H9 (cell line): ENCODE measurements at regions not wholly inside any gene's neighbourhood (a gene's known extent, or its start where the extent isn't known, plus 50 kb on each side); places are given as distances from the start of the nearest gene placed in this dataset.

Source experiments
- DNase-seq: peaks from one replicate; pipeline ENCODE4 v3.0.0-alpha.2; 2017
- H2AFZ ChIP-seq: one replicate; pipeline ENCODE4 v1.6.1; 2013; ENCODE audit warnings: mild to moderate bottlenecking, low read length, control low read depth, moderate library complexity
- H2AK5ac ChIP-seq: 2 replicates; pipeline ENCODE4 v1.6.1; 2013; ENCODE audit warnings: low read length, control low read depth, mixed read lengths; ENCODE audit not compliant: insufficient read length
- H2BK120ac ChIP-seq: one replicate; pipeline ENCODE4 v1.6.1; 2013; ENCODE audit warnings: low read depth, mild to moderate bottlenecking, low read length, control low read depth, inconsistent platforms; ENCODE audit not compliant: poor library complexity, severe bottlenecking
- H2BK12ac ChIP-seq: 2 replicates; pipeline ENCODE4 v1.6.1; 2013; ENCODE audit warnings: low read length, control low read depth, mixed read lengths, low read depth; ENCODE audit not compliant: insufficient read length
- H2BK15ac ChIP-seq: 2 replicates; pipeline ENCODE4 v1.6.1; 2013; ENCODE audit warnings: low read depth, low read length, control low read depth
- H2BK20ac ChIP-seq: one replicate; pipeline ENCODE4 v1.6.1; 2013; ENCODE audit warnings: low read depth, mild to moderate bottlenecking, low read length, control low read depth, inconsistent platforms; ENCODE audit not compliant: poor library complexity, severe bottlenecking
- H2BK5ac ChIP-seq: 2 replicates; pipeline ENCODE4 v1.6.1; 2013; ENCODE audit warnings: low read length, control low read depth, mixed read lengths; ENCODE audit not compliant: insufficient read length
- H3K14ac ChIP-seq: 2 replicates; pipeline ENCODE4 v1.6.1; 2013; ENCODE audit warnings: low read length, control low read depth; ENCODE audit not compliant: insufficient read depth
- H3K18ac ChIP-seq: 2 replicates; pipeline ENCODE4 v1.6.1; 2013; ENCODE audit warnings: low read depth, mild to moderate bottlenecking, mixed read lengths, low read length, control low read depth; ENCODE audit not compliant: insufficient read length
- H3K23ac ChIP-seq: 2 replicates; pipeline ENCODE4 v1.6.1; 2013; ENCODE audit warnings: low read length, control low read depth, mixed read lengths, low read depth; ENCODE audit not compliant: insufficient read length
- H3K23me2 ChIP-seq: 2 replicates; pipeline ENCODE4 v1.6.1; 2013; ENCODE audit warnings: low read depth, mild to moderate bottlenecking, mixed read lengths, low read length, control low read depth; ENCODE audit not compliant: insufficient read length, poor library complexity, severe bottlenecking
- H3K27ac ChIP-seq: 2 replicates; pipeline ENCODE4 v1.5.1; 2013; ENCODE audit warnings: low read length, control low read depth, mixed read lengths, low read depth; ENCODE audit not compliant: insufficient read length
- H3K27me3 ChIP-seq: 2 replicates; pipeline ENCODE4 v1.6.1; 2013; ENCODE audit warnings: low read length, control low read depth, inconsistent platforms; ENCODE audit not compliant: insufficient read depth
- H3K4ac ChIP-seq: 2 replicates; pipeline ENCODE4 v1.6.1; 2013; ENCODE audit warnings: low read depth, mild to moderate bottlenecking, control low read depth, inconsistent platforms, low read length, moderate library complexity
- H3K4me1 ChIP-seq: 2 replicates; pipeline ENCODE4 v1.6.1; 2013; ENCODE audit warnings: low read length, control low read depth, inconsistent platforms; ENCODE audit not compliant: insufficient read depth
- H3K4me2 ChIP-seq: 2 replicates; pipeline ENCODE4 v1.6.1; 2013; ENCODE audit warnings: low read length, control low read depth, mixed read lengths; ENCODE audit not compliant: insufficient read length, insufficient read depth
- H3K56ac ChIP-seq: 2 replicates; pipeline ENCODE4 v1.6.1; 2013; ENCODE audit warnings: low read depth, mild to moderate bottlenecking, mixed read lengths, low read length, control low read depth; ENCODE audit not compliant: insufficient read length
- H3K79me1 ChIP-seq: 2 replicates; pipeline ENCODE4 v1.6.1; 2013; ENCODE audit warnings: low read depth, mild to moderate bottlenecking, moderate library complexity, low read length, control low read depth, inconsistent platforms; ENCODE audit not compliant: insufficient read depth, poor library complexity, severe bottlenecking
- H3K79me2 ChIP-seq: 2 replicates; pipeline ENCODE4 v1.6.1; 2013; ENCODE audit warnings: low read length, control low read depth, inconsistent platforms; ENCODE audit not compliant: insufficient read depth
- H3K9ac ChIP-seq: 2 replicates; pipeline ENCODE4 v1.6.1; 2013; ENCODE audit warnings: low read length, control low read depth, mixed read lengths; ENCODE audit not compliant: insufficient read length; ENCODE audit errors: extremely low read depth
- H3K9me3 ChIP-seq: one replicate; pipeline ENCODE4 v1.6.1; 2013; ENCODE audit warnings: low read depth, low read length, inconsistent platforms; ENCODE audit not compliant: control insufficient read depth
- H3T11ph ChIP-seq: one replicate; pipeline ENCODE4 v1.6.1; 2013; ENCODE audit warnings: mild to moderate bottlenecking, low read length, control low read depth, inconsistent platforms
- H4K20me1 ChIP-seq: one replicate; pipeline ENCODE4 v1.6.1; 2013; ENCODE audit not compliant: control insufficient read depth, insufficient read length, insufficient read depth
- H4K5ac ChIP-seq: 2 replicates; pipeline ENCODE4 v1.6.1; 2013; ENCODE audit warnings: low read depth, mild to moderate bottlenecking, mixed read lengths, low read length, control low read depth; ENCODE audit not compliant: insufficient read length
- H4K8ac ChIP-seq: replicated peaks from 2 replicates; pipeline ENCODE4 v1.6.1; 2013; ENCODE audit warnings: low read length, control low read depth, mixed read lengths, low read depth; ENCODE audit not compliant: insufficient read length
- H4K91ac ChIP-seq: 2 replicates; pipeline ENCODE4 v1.6.1; 2013; ENCODE audit warnings: low read depth, mild to moderate bottlenecking, moderate library complexity, mixed read lengths, low read length, control low read depth; ENCODE audit not compliant: insufficient read length
- H3K27ac Mint-ChIP-seq, 3 experiments: 2 replicates in 2 of 3; 3 replicates in 1 of 3; pipeline ENCODE4 v1.8.0; 2020 to 2021; ENCODE audit warnings: mixed read lengths in 3 of 3, mild to moderate bottlenecking in 1 of 3, moderate library complexity in 1 of 3
- H3K27me3 Mint-ChIP-seq: 2 replicates; pipeline ENCODE4 v1.8.0; 2021; ENCODE audit warnings: low read depth, mild to moderate bottlenecking, moderate library complexity, mixed read lengths
- H3K36me3 Mint-ChIP-seq, 3 experiments: 2 replicates in 2 of 3; 3 replicates in 1 of 3; pipeline ENCODE4 v1.8.0; 2020 to 2021; ENCODE audit warnings: low read depth in 3 of 3, mixed read lengths in 3 of 3; ENCODE audit not compliant: insufficient read depth in 1 of 3
- H3K4me1 Mint-ChIP-seq, 2 experiments: 2 replicates each; pipeline ENCODE4 v1.8.0; 2020; ENCODE audit warnings: mixed read lengths in 2 of 2
- H3K4me3 Mint-ChIP-seq, 2 experiments: 2 replicates in 1 of 2; 3 replicates in 1 of 2; pipeline ENCODE4 v1.8.0; 2020 to 2021; ENCODE audit warnings: mild to moderate bottlenecking in 2 of 2, mixed read lengths in 2 of 2, moderate library complexity in 1 of 2
- H3K9me3 Mint-ChIP-seq, 2 experiments: 2 replicates in 1 of 2; 3 replicates in 1 of 2; pipeline ENCODE4 v1.8.0; 2020; ENCODE audit warnings: mild to moderate bottlenecking in 2 of 2, mixed read lengths in 2 of 2, moderate library complexity in 1 of 2
- WGBS: extraction: QIAGEN DNeasy Blood & Tissue Kit; methylation state at CpG from one replicate; pipeline ENCODE4 v1.1.7; 2013; ENCODE audit warnings: missing lambda C conversion rate, low lambda C conversion rate, mixed read lengths; ENCODE audit not compliant: insufficient read length; ENCODE audit errors: extremely low coverage; 5-methylcytosine and 5-hydroxymethylcytosine counted together
- TF ChIP-seq, protein P1 (sequence below): fragments of 200-600 bp; sonication (generic); conservative IDR thresholded peaks from 3 replicates; pipeline ENCODE4 v1.8.0; 2021; ENCODE audit warnings: antibody characterized with exemption, mild to moderate bottlenecking

DNA sequence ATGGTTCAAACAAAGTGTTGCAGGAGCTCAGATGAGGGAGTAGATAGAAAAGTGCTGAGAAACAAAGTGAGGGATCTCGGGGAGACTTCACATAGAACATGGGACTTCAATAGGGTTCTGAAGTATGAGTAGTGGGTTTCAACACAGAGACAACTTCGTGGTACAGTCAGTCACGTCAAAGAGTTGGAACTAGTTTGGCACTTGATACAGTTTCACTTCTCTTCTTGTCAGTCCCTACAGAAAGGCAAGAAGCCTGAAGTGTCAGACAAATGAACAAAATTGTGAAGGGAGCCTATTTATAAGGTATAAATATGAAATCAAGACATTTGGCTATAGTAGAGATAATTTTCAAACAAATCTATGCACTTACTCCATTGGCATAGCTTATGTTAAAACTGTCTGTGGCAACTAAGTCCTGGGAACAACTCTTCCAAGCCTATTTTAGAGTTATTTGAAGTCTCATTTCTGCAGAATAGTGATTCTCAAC, 338.0 kb downstream of the TDRD15 start:
- no peak overlapping the region for H2BK15ac ChIP-seq
- H2AK5ac ChIP-seq, result no peak overlapping the region
- no peak overlapping the region for H4K5ac ChIP-seq
- no peaks in the 10 kb centered on the region for H3K79me2 ChIP-seq
- Mint-ChIP-seq H3K27ac (0 out of 7 replicates have a peak overlapping the region, but pooled peaks of 1 of the 3 experiments have one; percentile 2), H3K4me3 (no peak overlapping the region), H3K9me3 (peaks cover 28% of the 10 kb centered on the region in 2 experiments), H3K27me3 (no peaks in the 10 kb centered on the region), H3K4me1 (peaks cover under 1 to 3% of the 10 kb centered on the region in 2 experiments; a peak in 3 of 4 replicates), H3K36me3 (peaks cover 7 to 27% (median 13%) of the 10 kb centered on the region in 3 experiments)
- no peak overlapping the region for H3K14ac ChIP-seq
- H3K4me1 ChIP-seq, result no peaks in the 10 kb centered on the region
- no peaks in the 10 kb centered on the region for H4K20me1 ChIP-seq
- H4K8ac ChIP-seq, result no peak overlapping the region
- no peaks in the 10 kb centered on the region for H3K23me2 ChIP-seq
- no peak overlapping the region for H2BK5ac ChIP-seq
- no peak overlapping the region for H3K4ac ChIP-seq
- no peaks in the 10 kb centered on the region for H3K79me1 ChIP-seq
- TF ChIP-seq, protein P1, sequence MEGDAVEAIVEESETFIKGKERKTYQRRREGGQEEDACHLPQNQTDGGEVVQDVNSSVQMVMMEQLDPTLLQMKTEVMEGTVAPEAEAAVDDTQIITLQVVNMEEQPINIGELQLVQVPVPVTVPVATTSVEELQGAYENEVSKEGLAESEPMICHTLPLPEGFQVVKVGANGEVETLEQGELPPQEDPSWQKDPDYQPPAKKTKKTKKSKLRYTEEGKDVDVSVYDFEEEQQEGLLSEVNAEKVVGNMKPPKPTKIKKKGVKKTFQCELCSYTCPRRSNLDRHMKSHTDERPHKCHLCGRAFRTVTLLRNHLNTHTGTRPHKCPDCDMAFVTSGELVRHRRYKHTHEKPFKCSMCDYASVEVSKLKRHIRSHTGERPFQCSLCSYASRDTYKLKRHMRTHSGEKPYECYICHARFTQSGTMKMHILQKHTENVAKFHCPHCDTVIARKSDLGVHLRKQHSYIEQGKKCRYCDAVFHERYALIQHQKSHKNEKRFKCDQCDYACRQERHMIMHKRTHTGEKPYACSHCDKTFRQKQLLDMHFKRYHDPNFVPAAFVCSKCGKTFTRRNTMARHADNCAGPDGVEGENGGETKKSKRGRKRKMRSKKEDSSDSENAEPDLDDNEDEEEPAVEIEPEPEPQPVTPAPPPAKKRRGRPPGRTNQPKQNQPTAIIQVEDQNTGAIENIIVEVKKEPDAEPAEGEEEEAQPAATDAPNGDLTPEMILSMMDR, result no peak
- no peak for DNase-seq
- no peak overlapping the region for H3K27ac ChIP-seq
- H3K18ac ChIP-seq, result no peak overlapping the region
- H2AFZ ChIP-seq, result no peak overlapping the region
- no peak overlapping the region for H3K4me2 ChIP-seq
- no peak overlapping the region for H3K9ac ChIP-seq
- H3T11ph ChIP-seq, result no peak overlapping the region
- H3K56ac ChIP-seq, result no peak overlapping the region
- H2BK120ac ChIP-seq, result no peak overlapping the region
- H3K9me3 ChIP-seq, result no peaks in the 10 kb centered on the region
- H4K91ac ChIP-seq, result no peak overlapping the region
- H3K27me3 ChIP-seq, result no peaks in the 10 kb centered on the region
- H2BK12ac ChIP-seq, result no peak overlapping the region
- H3K23ac ChIP-seq, result no peak overlapping the region
- WGBS, result no CpG with 5 or more reads among the region's 3 CpGs
- no peak overlapping the region for H2BK20ac ChIP-seq
